Activated T-helper 2 cell treated with anti-CD3 and anti-CD28 coated beads, Interferon-gamma antibody, Interleukin-2, Interleukin-4, amounts not matched to agents 10 μg/mL and 5 μg/mL and 100 μg/mL, durations not matched to agents 14 hours and 24 hours and 36 hours (primary cell): ENCODE measurements at regions not wholly inside any gene's neighbourhood (a gene's known extent, or its start where the extent isn't known, plus 50 kb on each side); places are given as distances from the start of the nearest gene placed in this dataset.

Experiments used
- DNase-seq: peaks from one replicate; pipeline ENCODE4 v3.0.0; 2021; ENCODE audit warnings: low spot score
- H3K27ac Mint-ChIP-seq: one replicate; pipeline ENCODE4 v1.8.0; 2021; ENCODE audit warnings: mixed read lengths
- H3K27me3 Mint-ChIP-seq: one replicate; pipeline ENCODE4 v1.8.0; 2021; ENCODE audit warnings: low read depth, mixed read lengths
- H3K36me3 Mint-ChIP-seq: one replicate; pipeline ENCODE4 v1.8.0; 2021; ENCODE audit warnings: low read depth, mixed read lengths
- H3K4me1 Mint-ChIP-seq: one replicate; pipeline ENCODE4 v1.8.0; 2021; ENCODE audit warnings: low read depth, mixed read lengths
- H3K4me3 Mint-ChIP-seq: one replicate; pipeline ENCODE4 v1.8.0; 2021; ENCODE audit warnings: low read depth, mild to moderate bottlenecking, moderate library complexity, mixed read lengths
- H3K9me3 Mint-ChIP-seq: one replicate; pipeline ENCODE4 v1.8.0; 2021; ENCODE audit warnings: mixed read lengths
- intact Hi-C: fragments of 100-400 bp; cut with micrococcal nuclease; formaldehyde crosslinking; loops from one replicate; pipeline ENCODE4 v1.15.1; 2023

GRCh38 chr22:34917239-34917638, 148.7 kb upstream of the ISX start:
- H3K36me3 Mint-ChIP-seq: no peaks in the 10 kb centered on the region
- peaks cover 3% of the 10 kb centered on the region for H3K9me3 Mint-ChIP-seq
- intact Hi-C loops: no loop called here
- no peak for DNase-seq
- H3K27me3 Mint-ChIP-seq: no peaks in the 10 kb centered on the region
- H3K4me3 Mint-ChIP-seq: no peak overlapping the region
- H3K27ac Mint-ChIP-seq: no peak overlapping the region
- H3K4me1 Mint-ChIP-seq: no peaks in the 10 kb centered on the region

- DNase-seq: no peak
- Mint-ChIP-seq H3K27ac (no peak overlapping the region), H3K4me3 (no peak overlapping the region), H3K9me3 (no peaks in the 10 kb centered on the region), H3K4me1 (no peaks in the 10 kb centered on the region), H3K27me3 (no peaks in the 10 kb centered on the region), H3K36me3 (no peaks in the 10 kb centered on the region)
- intact Hi-C loops: no loop called here
Observed at GRCh38 chr22:34931026-34931425, 134.9 kb upstream of the ISX start.

- intact Hi-C loops: no loop called here
- no peak overlapping the region for H3K4me3 Mint-ChIP-seq
- peaks cover 5% of the 10 kb centered on the region for H3K9me3 Mint-ChIP-seq
- H3K4me1 Mint-ChIP-seq: no peaks in the 10 kb centered on the region
- no peak for DNase-seq
- no peaks in the 10 kb centered on the region for H3K27me3 Mint-ChIP-seq
- no peaks in the 10 kb centered on the region for H3K36me3 Mint-ChIP-seq
- H3K27ac Mint-ChIP-seq: no peak overlapping the region
Observed at GRCh38 chr22:34934261-34934660, 131.7 kb upstream of the ISX start.

GRCh38 chr22:34943830-34944229, 122.1 kb upstream of the ISX start:
- Mint-ChIP-seq H3K36me3 (no peaks in the 10 kb centered on the region), H3K27me3 (no peaks in the 10 kb centered on the region), H3K4me3 (no peak overlapping the region), H3K4me1 (no peaks in the 10 kb centered on the region), H3K9me3 (peaks cover 4% of the 10 kb centered on the region), H3K27ac (no peak overlapping the region)
- intact Hi-C loops: no loop called here
- no peak for DNase-seq

- Mint-ChIP-seq H3K27ac (no peak overlapping the region), H3K9me3 (no peaks in the 10 kb centered on the region), H3K4me1 (no peaks in the 10 kb centered on the region), H3K4me3 (no peak overlapping the region), H3K36me3 (no peaks in the 10 kb centered on the region), H3K27me3 (no peaks in the 10 kb centered on the region)
- no peak for DNase-seq
- intact Hi-C loops: no loop called here
Observed at GRCh38 chr22:34946339-34946985, 119.5 kb upstream of the ISX start.

GRCh38 chr22:34950489-34950888, 115.5 kb upstream of the ISX start:
- Mint-ChIP-seq H3K4me1 (no peaks in the 10 kb centered on the region), H3K27ac (no peak overlapping the region), H3K27me3 (no peaks in the 10 kb centered on the region), H3K36me3 (no peaks in the 10 kb centered on the region), H3K4me3 (no peak overlapping the region), H3K9me3 (no peaks in the 10 kb centered on the region)
- no peak for DNase-seq
- intact Hi-C loops: no loop called here

GRCh38 chr22:34951212-34951611, 114.7 kb upstream of the ISX start:
- Mint-ChIP-seq H3K27ac (no peak overlapping the region), H3K4me1 (no peaks in the 10 kb centered on the region), H3K9me3 (no peaks in the 10 kb centered on the region), H3K36me3 (no peaks in the 10 kb centered on the region), H3K4me3 (no peak overlapping the region), H3K27me3 (no peaks in the 10 kb centered on the region)
- DNase-seq: no peak
- intact Hi-C loops: no loop called here

- Mint-ChIP-seq H3K4me1 (no peaks in the 10 kb centered on the region), H3K27ac (no peak overlapping the region), H3K36me3 (no peaks in the 10 kb centered on the region), H3K9me3 (no peaks in the 10 kb centered on the region), H3K4me3 (no peak overlapping the region), H3K27me3 (no peaks in the 10 kb centered on the region)
- no peak for DNase-seq
- intact Hi-C loops: no loop called here
Observed at GRCh38 chr22:34960005-34960404, 106.0 kb upstream of the ISX start.

- no peaks in the 10 kb centered on the region for H3K27me3 Mint-ChIP-seq
- no peaks in the 10 kb centered on the region for H3K36me3 Mint-ChIP-seq
- H3K4me1 Mint-ChIP-seq: no peaks in the 10 kb centered on the region
- no peaks in the 10 kb centered on the region for H3K9me3 Mint-ChIP-seq
- H3K27ac Mint-ChIP-seq: no peak overlapping the region
- H3K4me3 Mint-ChIP-seq: no peak overlapping the region
- no peak for DNase-seq
- intact Hi-C loops: no loop called here
Observed at GRCh38 chr22:34966980-34967565, 98.9 kb upstream of the ISX start.

GRCh38 chr22:34969001-34969790, 96.8 kb upstream of the ISX start:
- no peak overlapping the region for H3K4me3 Mint-ChIP-seq
- H3K36me3 Mint-ChIP-seq: no peaks in the 10 kb centered on the region
- no peak overlapping the region for H3K27ac Mint-ChIP-seq
- H3K27me3 Mint-ChIP-seq: no peaks in the 10 kb centered on the region
- no peak for DNase-seq
- intact Hi-C loops: no loop called here
- no peaks in the 10 kb centered on the region for H3K9me3 Mint-ChIP-seq
- no peaks in the 10 kb centered on the region for H3K4me1 Mint-ChIP-seq

GRCh38 chr22:34971456-34971855, 94.5 kb upstream of the ISX start:
- intact Hi-C loops: no loop called here
- no peaks in the 10 kb centered on the region for H3K4me1 Mint-ChIP-seq
- H3K36me3 Mint-ChIP-seq: no peaks in the 10 kb centered on the region
- peaks cover 7% of the 10 kb centered on the region for H3K9me3 Mint-ChIP-seq
- no peak overlapping the region for H3K4me3 Mint-ChIP-seq
- no peak overlapping the region for H3K27ac Mint-ChIP-seq
- H3K27me3 Mint-ChIP-seq: no peaks in the 10 kb centered on the region
- no peak for DNase-seq

GRCh38 chr22:34972191-34972897, 93.6 kb upstream of the ISX start:
- H3K9me3 Mint-ChIP-seq: peaks cover 9% of the 10 kb centered on the region
- H3K4me3 Mint-ChIP-seq: no peak overlapping the region
- no peaks in the 10 kb centered on the region for H3K36me3 Mint-ChIP-seq
- H3K27me3 Mint-ChIP-seq: no peaks in the 10 kb centered on the region
- no peak overlapping the region for H3K27ac Mint-ChIP-seq
- intact Hi-C loops: no loop called here
- DNase-seq: no peak
- H3K4me1 Mint-ChIP-seq: no peaks in the 10 kb centered on the region

- H3K4me1 Mint-ChIP-seq: no peaks in the 10 kb centered on the region
- H3K27me3 Mint-ChIP-seq: no peaks in the 10 kb centered on the region
- intact Hi-C loops: no loop called here
- peaks cover 9% of the 10 kb centered on the region for H3K9me3 Mint-ChIP-seq
- H3K27ac Mint-ChIP-seq: no peak overlapping the region
- DNase-seq: no peak
- no peak overlapping the region for H3K4me3 Mint-ChIP-seq
- no peaks in the 10 kb centered on the region for H3K36me3 Mint-ChIP-seq
Observed at GRCh38 chr22:34973016-34973415, 92.9 kb upstream of the ISX start.
